Duodenal mucosa (tissue), 2 donors: ENCODE measurements at regions not wholly inside any gene's neighbourhood (a gene's known extent, or its start where the extent isn't known, plus 50 kb on each side); places are given as distances from the start of the nearest gene placed in this dataset.
A peak's percentile ranks its signal among the peaks of the same experiment; 100 is the strongest.
"Not testable (repeated sequence)": the region's sequence is repeated elsewhere in the genome, so short reads cannot be mapped to it uniquely, and the experiment has no call there.

Experiments
- H3K27ac ChIP-seq: one replicate; pipeline ENCODE4 v1.7.0; 2013; ENCODE audit warnings: low read depth, low read length
- H3K27me3 ChIP-seq, 2 donors: one replicate each; pipeline ENCODE4 v1.7.0; 2013; ENCODE audit warnings: low read length in 2 of 2, control low read depth in 1 of 2; ENCODE audit not compliant: insufficient read depth in 2 of 2, control insufficient read depth in 1 of 2
- H3K36me3 ChIP-seq, 2 donors: one replicate each; pipeline ENCODE4 v1.7.0; 2013; ENCODE audit warnings: low read length in 2 of 2, control low read depth in 1 of 2; ENCODE audit not compliant: insufficient read depth in 2 of 2, control insufficient read depth in 1 of 2
- H3K4me1 ChIP-seq, 2 donors: one replicate each; pipeline ENCODE4 v1.7.0; 2013; ENCODE audit warnings: low read length in 2 of 2, control low read depth in 1 of 2; ENCODE audit not compliant: insufficient read depth in 2 of 2, control insufficient read depth in 1 of 2
- H3K4me3 ChIP-seq, 2 donors: one replicate each; pipeline ENCODE4 v1.7.0; 2013; ENCODE audit warnings: low read length in 2 of 2, low read depth in 1 of 2
- H3K9ac ChIP-seq, 2 donors: one replicate each; pipeline ENCODE4 v1.7.0; 2013; ENCODE audit warnings: low read length in 2 of 2, low read depth in 1 of 2
- H3K9me3 ChIP-seq, 2 donors: one replicate each; pipeline ENCODE4 v1.7.0; 2013; ENCODE audit warnings: low read length in 2 of 2, control low read depth in 1 of 2; ENCODE audit not compliant: control insufficient read depth in 1 of 2

- H3K4me1 ChIP-seq, result peaks cover 19 to 20% of the 10 kb centered on the region in 2 donors
- no peaks in the 10 kb centered on the region for H3K9me3 ChIP-seq
- H3K27ac ChIP-seq, result peak overlapping the region; percentile 30
- H3K36me3 ChIP-seq, result no peaks in the 10 kb centered on the region
- no peaks in the 10 kb centered on the region for H3K27me3 ChIP-seq
- peak overlapping the region; percentile 17 to 33 for H3K4me3 ChIP-seq
- peak overlapping the region; percentile 16 to 44 for H3K9ac ChIP-seq
Measured at GRCh38 chr14:56005191-56006053, 112.8 kb upstream of the PELI2 start.

DNA sequence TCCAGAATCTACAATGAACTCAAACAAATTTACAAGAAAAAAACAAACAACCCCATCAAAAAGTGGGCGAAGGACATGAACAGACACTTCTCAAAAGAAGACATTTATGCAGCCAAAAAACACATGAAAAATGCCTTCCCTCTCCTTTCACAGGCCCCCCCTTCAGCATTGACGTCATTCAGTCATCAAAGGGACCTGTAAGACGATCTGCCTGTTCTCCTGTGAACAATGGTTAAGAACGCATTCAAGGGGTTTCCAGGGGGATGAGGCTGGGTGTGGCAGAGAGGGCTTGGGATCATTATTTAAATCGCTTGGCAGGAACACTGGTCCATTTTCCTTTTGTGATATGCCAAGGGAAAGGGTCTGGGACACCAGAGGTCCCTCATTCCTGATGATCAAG is 110.7 kb upstream of the PELI2 start:
- H3K9me3 ChIP-seq, H3K4me3 ChIP-seq, H3K27me3 ChIP-seq, H3K27ac ChIP-seq, H3K36me3 ChIP-seq, H3K9ac ChIP-seq: not testable (repeated sequence)
- H3K4me1 ChIP-seq, result peaks cover 19 to 20% of the 10 kb centered on the region in 2 donors

- Histone ChIP-seq H3K4me1 (peaks cover 19 to 20% of the 10 kb centered on the region in 2 donors), H3K27me3 (no peaks in the 10 kb centered on the region), H3K36me3 (no peaks in the 10 kb centered on the region), H3K27ac (no peak overlapping the region), H3K9me3 (no peaks in the 10 kb centered on the region), H3K9ac (no peak overlapping the region), H3K4me3 (no peak overlapping the region)
Measured at GRCh38 chr14:56008150-56008549, 110.1 kb upstream of the PELI2 start.

- H3K4me1 ChIP-seq, result peaks cover 19 to 20% of the 10 kb centered on the region in 2 donors
- not testable (repeated sequence) for H3K4me3 ChIP-seq, H3K9me3 ChIP-seq, H3K36me3 ChIP-seq, H3K9ac ChIP-seq, H3K27ac ChIP-seq, H3K27me3 ChIP-seq
Measured at GRCh38 chr14:56008661-56009060, 109.5 kb upstream of the PELI2 start.

GRCh38 chr14:56023661-56024081 is 94.5 kb upstream of the PELI2 start:
- no peaks in the 10 kb centered on the region for H3K36me3 ChIP-seq
- H3K9ac ChIP-seq, result no peak overlapping the region
- H3K4me1 ChIP-seq, result no peaks in the 10 kb centered on the region
- H3K9me3 ChIP-seq, result no peaks in the 10 kb centered on the region
- H3K27ac ChIP-seq, result no peak overlapping the region
- no peak overlapping the region for H3K4me3 ChIP-seq
- H3K27me3 ChIP-seq, result peaks cover 0 to 3% of the 10 kb centered on the region in 2 donors

GRCh38 chr14:56025191-56025590 is 93.0 kb upstream of the PELI2 start:
- Histone ChIP-seq H3K27ac (no peak overlapping the region), H3K9ac (no peak overlapping the region), H3K9me3 (no peaks in the 10 kb centered on the region), H3K4me3 (no peak overlapping the region), H3K36me3 (no peaks in the 10 kb centered on the region), H3K27me3 (peaks cover 0 to 3% of the 10 kb centered on the region in 2 donors), H3K4me1 (no peaks in the 10 kb centered on the region)

GRCh38 chr14:56026506-56026905 is 91.7 kb upstream of the PELI2 start:
- Histone ChIP-seq H3K9me3 (no peaks in the 10 kb centered on the region), H3K4me1 (no peaks in the 10 kb centered on the region), H3K9ac (no peak overlapping the region), H3K27ac (no peak overlapping the region), H3K27me3 (peaks cover 0 to 3% of the 10 kb centered on the region in 2 donors), H3K4me3 (no peak overlapping the region), H3K36me3 (no peaks in the 10 kb centered on the region)

DNA sequence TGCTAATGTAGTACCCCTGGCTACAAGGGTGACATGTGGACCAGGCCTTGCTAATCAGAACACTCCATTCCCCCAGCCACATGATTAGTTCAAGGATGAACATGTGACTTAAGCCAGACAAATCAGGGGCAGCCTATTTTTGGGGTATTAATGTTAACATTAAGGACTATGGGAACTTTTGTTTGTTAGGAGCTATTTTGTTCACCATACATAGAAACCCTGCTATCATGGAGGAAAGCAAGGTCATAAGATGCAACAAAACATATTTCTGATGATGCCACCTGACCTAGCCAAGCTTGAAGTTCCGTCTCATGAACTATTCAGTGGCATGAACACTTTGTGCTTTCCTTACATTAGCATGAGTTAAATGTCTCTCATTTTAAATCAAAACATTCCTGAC is 90.8 kb upstream of the PELI2 start:
- no peak overlapping the region for H3K4me3 ChIP-seq
- no peaks in the 10 kb centered on the region for H3K27me3 ChIP-seq
- no peaks in the 10 kb centered on the region for H3K4me1 ChIP-seq
- H3K36me3 ChIP-seq, result no peaks in the 10 kb centered on the region
- no peaks in the 10 kb centered on the region for H3K9me3 ChIP-seq
- H3K9ac ChIP-seq, result no peak overlapping the region
- no peak overlapping the region for H3K27ac ChIP-seq

- Histone ChIP-seq H3K4me3 (no peak overlapping the region), H3K27ac (no peak overlapping the region)
Measured at GRCh38 chr14:56027916-56028712, 90.1 kb upstream of the PELI2 start.

GRCh38 chr14:56036353-56036752 is 81.9 kb upstream of the PELI2 start:
- no peaks in the 10 kb centered on the region for H3K9me3 ChIP-seq
- H3K27me3 ChIP-seq, result no peaks in the 10 kb centered on the region
- H3K4me3 ChIP-seq, result no peak overlapping the region
- no peak overlapping the region for H3K9ac ChIP-seq
- no peaks in the 10 kb centered on the region for H3K4me1 ChIP-seq
- no peak overlapping the region for H3K27ac ChIP-seq
- no peaks in the 10 kb centered on the region for H3K36me3 ChIP-seq

More at GRCh38 chr14:56027916-56028712, 90.1 kb upstream of the PELI2 start:
- Histone ChIP-seq H3K36me3 (no peaks in the 10 kb centered on the region), H3K9ac (no peak overlapping the region), H3K27me3 (no peaks in the 10 kb centered on the region), H3K4me1 (no peaks in the 10 kb centered on the region), H3K9me3 (no peaks in the 10 kb centered on the region)
